ENCODE measurements at regions not wholly inside any gene's neighbourhood (a gene's known extent, or its start where the extent isn't known, plus 50 kb on each side); places are given as distances from the start of the nearest gene placed in this dataset.
"Not testable (repeated sequence)": the region's sequence is repeated elsewhere in the genome, so short reads cannot be mapped to it uniquely, and the experiment has no call there.

DNA sequence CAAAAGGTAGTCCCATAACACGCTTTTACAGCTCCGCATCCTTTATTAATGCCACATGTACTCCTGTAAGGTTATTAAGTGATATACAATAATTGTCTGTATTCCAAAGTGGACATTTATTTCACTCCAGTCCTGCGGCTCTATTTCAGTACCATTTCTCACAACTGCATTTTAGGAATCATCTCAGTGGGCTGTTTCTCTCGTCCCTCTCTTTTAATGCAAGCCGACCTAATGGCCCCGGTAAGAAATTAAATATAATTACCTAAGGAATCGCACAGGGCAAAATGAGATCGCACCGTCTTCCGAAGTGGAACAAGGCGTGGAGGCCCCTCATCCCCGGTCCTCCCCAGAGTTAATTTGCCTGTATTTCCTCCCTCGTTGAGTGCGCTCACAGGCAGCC is 216.5 kb downstream of the RAB11FIP2 start:
- Histone ChIP-seq H3K9me2 (ENCODE audit: insufficient read depth, low read length) (no peaks in the 10 kb centered on the region), H3K4me3 (ENCODE audit: low read depth, low read length, poor library complexity, severe bottlenecking) (no peak overlapping the region), H3K79me2 (ENCODE audit: insufficient read depth, low read depth, low read length) (no peaks in the 10 kb centered on the region), H4K20me1 (ENCODE audit: insufficient read depth, low read length) (no peaks in the 10 kb centered on the region), H3K9me3 (ENCODE audit: low read length) (no peaks in the 10 kb centered on the region), H3K4me2 (ENCODE audit: low read length) (no peak overlapping the region), H3K27ac (ENCODE audit: low read depth, low read length, poor library complexity, severe bottlenecking) (no peak overlapping the region), H3K4me1 (ENCODE audit: insufficient read depth, low read length, poor library complexity, severe bottlenecking) (no peaks in the 10 kb centered on the region), H3K36me3 (ENCODE audit: insufficient read depth, low read length) (no peaks in the 10 kb centered on the region), H2AFZ (ENCODE audit: low read length) (no peak overlapping the region)
- ChIA-PET POLR2A (interaction anchor here (0.6 kb wide), 1 partner anchor 55 kb away, joined by 4 read pairs; no protein-coding TSS in a partner anchor), CTCF (ENCODE audit: unreplicated experiment) (no interaction called here)
- no peak for DNase-seq (ENCODE audit: low spot score)
- no TSS peak for BruUV-seq (replicated peaks)
- TF ChIP-seq CTCF (conservative IDR thresholded peaks at IDR 0.05; ENCODE audit: low read length): no peak
- TF ChIP-seq EZH2phosphoT487 (IDR thresholded peaks at IDR 0.05; ENCODE audit: borderline replicate concordance, low read depth, low read length): no peak
- intact Hi-C loops (cut with micrococcal nuclease; ENCODE audit: unreplicated experiment): no loop called here

DNA sequence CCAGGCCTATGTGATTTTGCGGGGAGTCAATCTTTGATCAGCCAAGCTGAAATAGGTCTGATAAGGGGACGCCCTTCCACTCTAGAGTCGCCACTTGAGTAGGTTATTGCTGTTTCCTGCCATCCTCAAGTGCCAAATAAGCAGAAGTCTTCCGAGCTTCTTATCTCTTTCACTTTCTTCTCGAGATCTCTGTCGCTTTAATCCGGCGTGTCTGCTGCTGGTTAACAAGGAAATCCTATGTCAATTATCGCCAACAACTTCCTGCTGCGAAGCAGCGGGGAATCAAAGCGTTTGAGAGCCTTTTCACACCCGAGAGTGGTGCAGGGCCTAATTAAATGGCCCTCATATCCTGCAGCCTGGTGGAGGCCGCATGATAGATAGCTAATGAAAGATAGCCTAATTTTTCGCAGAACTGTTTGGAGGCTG is 215.9 kb downstream of the RAB11FIP2 start:
- Histone ChIP-seq H4K20me1 (ENCODE audit: insufficient read depth, low read length) (no peaks in the 10 kb centered on the region), H3K36me3 (ENCODE audit: insufficient read depth, low read length) (no peaks in the 10 kb centered on the region)

DNA sequence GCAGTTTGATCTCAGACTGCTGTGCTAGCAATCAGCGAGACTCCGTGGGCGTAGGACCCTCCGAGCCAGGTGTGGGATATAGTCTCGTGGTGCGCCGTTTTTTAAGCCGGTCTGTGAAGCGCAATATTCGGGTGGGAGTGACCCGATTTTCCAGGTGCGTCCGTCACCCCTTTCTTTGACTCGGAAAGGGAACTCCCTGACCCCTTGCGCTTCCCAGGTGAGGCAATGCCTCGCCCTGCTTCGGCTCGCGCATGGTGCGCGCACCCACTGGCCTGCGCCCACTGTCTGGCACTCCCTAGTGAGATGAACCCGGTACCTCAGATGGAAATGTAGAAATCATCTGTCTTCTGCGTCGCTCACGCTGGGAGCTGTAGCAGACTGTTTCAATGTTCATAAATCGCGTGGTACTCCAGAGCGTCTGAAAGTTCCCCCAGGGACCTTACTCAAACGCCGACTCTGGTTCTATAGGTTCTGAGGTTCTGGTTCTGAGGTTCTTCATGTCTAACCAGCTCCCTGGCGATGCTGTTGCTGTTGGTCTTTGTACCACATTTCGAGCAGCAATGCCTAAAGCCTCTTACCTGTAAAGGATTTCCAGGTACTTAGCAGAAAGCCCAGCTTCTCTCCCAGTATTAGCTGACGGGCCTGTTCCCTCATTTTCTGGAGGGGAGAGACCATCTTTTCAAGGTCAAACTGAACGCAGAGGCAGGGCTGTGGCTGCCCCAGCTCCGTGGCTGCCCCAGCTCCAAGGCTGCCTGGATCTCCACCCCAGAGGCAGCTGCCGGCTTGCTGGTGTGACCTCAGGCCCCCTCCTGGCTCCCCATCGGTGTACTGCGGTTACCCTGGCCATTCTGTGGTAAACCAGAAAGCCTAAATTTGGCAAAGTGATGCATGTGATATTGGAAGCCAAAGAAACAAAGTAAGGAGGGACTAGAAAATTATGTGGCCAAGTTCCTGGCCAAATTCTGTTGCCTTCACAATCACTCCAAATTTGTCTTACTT is 207.9 kb downstream of the RAB11FIP2 start:
- intact Hi-C loops (cut with micrococcal nuclease; ENCODE audit: unreplicated experiment); H2AFZ ChIP-seq (ENCODE audit: low read length); H3K9me3 ChIP-seq (ENCODE audit: low read length); H3K27ac ChIP-seq (ENCODE audit: low read depth, low read length, poor library complexity, severe bottlenecking); POLR2A ChIA-PET; H3K9me2 ChIP-seq (ENCODE audit: insufficient read depth, low read length); CTCF ChIA-PET (ENCODE audit: unreplicated experiment); H3K79me2 ChIP-seq (ENCODE audit: insufficient read depth, low read depth, low read length); H3K36me3 ChIP-seq (ENCODE audit: insufficient read depth, low read length); BruUV-seq (replicated peaks); H3K4me3 ChIP-seq (ENCODE audit: low read depth, low read length, poor library complexity, severe bottlenecking); DNase-seq (ENCODE audit: low spot score); H3K4me1 ChIP-seq (ENCODE audit: insufficient read depth, low read length, poor library complexity, severe bottlenecking); H4K20me1 ChIP-seq (ENCODE audit: insufficient read depth, low read length); H3K4me2 ChIP-seq (ENCODE audit: low read length): not testable (repeated sequence)

More for the DNA sequence above, 215.9 kb downstream of the RAB11FIP2 start:
- H3K4me2 ChIP-seq (ENCODE audit: low read length): no peak overlapping the region
- no TSS peak for BruUV-seq (replicated peaks)
- H3K4me3 ChIP-seq (ENCODE audit: low read depth, low read length, poor library complexity, severe bottlenecking): no peak overlapping the region
- no peak overlapping the region for H2AFZ ChIP-seq (ENCODE audit: low read length)
- no peaks in the 10 kb centered on the region for H3K79me2 ChIP-seq (ENCODE audit: insufficient read depth, low read depth, low read length)
- ChIA-PET CTCF (ENCODE audit: unreplicated experiment) (no interaction called here), POLR2A (interaction anchor here (0.6 kb wide), 1 partner anchor 54 kb away, joined by 4 read pairs; no protein-coding TSS in a partner anchor)
- no peaks in the 10 kb centered on the region for H3K4me1 ChIP-seq (ENCODE audit: insufficient read depth, low read length, poor library complexity, severe bottlenecking)
- intact Hi-C loops (cut with micrococcal nuclease; ENCODE audit: unreplicated experiment): no loop called here
- no peak for DNase-seq (ENCODE audit: low spot score)
- H3K27ac ChIP-seq (ENCODE audit: low read depth, low read length, poor library complexity, severe bottlenecking): no peak overlapping the region
- no peaks in the 10 kb centered on the region for H3K9me3 ChIP-seq (ENCODE audit: low read length)
- H3K9me2 ChIP-seq (ENCODE audit: insufficient read depth, low read length): no peaks in the 10 kb centered on the region
- TF ChIP-seq CTCF (conservative IDR thresholded peaks at IDR 0.05; ENCODE audit: low read length): no peak
- no peak for TF ChIP-seq EZH2phosphoT487 (IDR thresholded peaks at IDR 0.05; ENCODE audit: borderline replicate concordance, low read depth, low read length)

- H3K4me1 ChIP-seq (ENCODE audit: insufficient read depth, low read length, poor library complexity, severe bottlenecking); DNase-seq (ENCODE audit: low spot score); H2AFZ ChIP-seq (ENCODE audit: low read length); H3K9me2 ChIP-seq (ENCODE audit: insufficient read depth, low read length); CTCF ChIA-PET (ENCODE audit: unreplicated experiment); intact Hi-C loops (cut with micrococcal nuclease; ENCODE audit: unreplicated experiment); POLR2A ChIA-PET; H4K20me1 ChIP-seq (ENCODE audit: insufficient read depth, low read length); H3K79me2 ChIP-seq (ENCODE audit: insufficient read depth, low read depth, low read length); H3K9me3 ChIP-seq (ENCODE audit: low read length); H3K4me2 ChIP-seq (ENCODE audit: low read length); H3K4me3 ChIP-seq (ENCODE audit: low read depth, low read length, poor library complexity, severe bottlenecking); H3K27ac ChIP-seq (ENCODE audit: low read depth, low read length, poor library complexity, severe bottlenecking); H3K36me3 ChIP-seq (ENCODE audit: insufficient read depth, low read length); BruUV-seq (replicated peaks): not testable (repeated sequence)
Measured at GRCh38 chr10:117856426-117856825, 190.3 kb downstream of the RAB11FIP2 start.
